GM18505 (cell line): ENCODE measurements at regions not wholly inside any gene's neighbourhood (a gene's known extent, or its start where the extent isn't known, plus 50 kb on each side); places are given as distances from the start of the nearest gene placed in this dataset.
"Not testable (repeated sequence)": the region's sequence is repeated elsewhere in the genome, so short reads cannot be mapped to it uniquely, and the experiment has no call there.

Source experiments
- ATAC-seq: cut with Tn5 transposase; IDR thresholded peaks from one replicate; pipeline ENCODE4 v1.9.1; 2021; ENCODE audit not compliant: unreplicated experiment
- POLR2A ChIP-seq: IDR thresholded peaks from 4 replicates; pipeline ENCODE4 v1.6.1; 2011; ENCODE audit warnings: borderline replicate concordance; ENCODE audit not compliant: insufficient read depth, insufficient read length; ENCODE audit errors: extremely low read depth

- ATAC-seq, result no peak
- no peak for TF ChIP-seq POLR2A
These were observed 203.9 kb upstream of the PROX1 start for GRCh38 chr1:213783893-213784292.

- TF ChIP-seq POLR2A, result no peak
- ATAC-seq, result no peak
These were observed 201.1 kb upstream of the PROX1 start for GRCh38 chr1:213786683-213787082.

- ATAC-seq, result no peak
These were observed 197.2 kb upstream of the PROX1 start for GRCh38 chr1:213790565-213790964.

GRCh38 chr1:213793482-213794067, 194.2 kb upstream of the PROX1 start:
- ATAC-seq, result no peak
- TF ChIP-seq POLR2A, result no peak

More at GRCh38 chr1:213790565-213790964, 197.2 kb upstream of the PROX1 start:
- TF ChIP-seq POLR2A, result no peak

GRCh38 chr1:213796525-213796924, 191.2 kb upstream of the PROX1 start:
- no peak for ATAC-seq
- TF ChIP-seq POLR2A, result no peak

GRCh38 chr1:213808288-213808687, 179.5 kb upstream of the PROX1 start:
- ATAC-seq, result not testable (repeated sequence)

GRCh38 chr1:213817156-213817555, 170.6 kb upstream of the PROX1 start:
- TF ChIP-seq POLR2A, result no peak
- ATAC-seq, result no peak

- TF ChIP-seq POLR2A, result no peak
- ATAC-seq, result no peak
These were observed 167.2 kb upstream of the PROX1 start for GRCh38 chr1:213820362-213821149.

- no peak for ATAC-seq
- TF ChIP-seq POLR2A, result no peak
These were observed 166.4 kb upstream of the PROX1 start for GRCh38 chr1:213821175-213821942.

- TF ChIP-seq POLR2A, result no peak
- no peak for ATAC-seq
These were observed 165.8 kb upstream of the PROX1 start for GRCh38 chr1:213821943-213822334.

- no peak for ATAC-seq
- TF ChIP-seq POLR2A, result no peak
These were observed 160.9 kb upstream of the PROX1 start for GRCh38 chr1:213826891-213827290.

- ATAC-seq, result no peak
- TF ChIP-seq POLR2A, result no peak
These were observed 158.9 kb upstream of the PROX1 start for GRCh38 chr1:213828867-213829266.

- TF ChIP-seq POLR2A, result no peak
- ATAC-seq, result no peak
These were observed 158.0 kb upstream of the PROX1 start for GRCh38 chr1:213829780-213830179.

GRCh38 chr1:213830371-213830770, 157.4 kb upstream of the PROX1 start:
- no peak for ATAC-seq
- no peak for TF ChIP-seq POLR2A
